ENCODE measurements at regions not wholly inside any gene's neighbourhood (a gene's known extent, or its start where the extent isn't known, plus 50 kb on each side); places are given as distances from the start of the nearest gene placed in this dataset.

- no peak overlapping the region for H3K9ac ChIP-seq (ENCODE audit: control insufficient read depth, extremely low read depth, insufficient read depth, low read length)
- no peak overlapping the region for H3K4me3 ChIP-seq (ENCODE audit: control insufficient read depth in 2 of 3, extremely low read depth in 1 of 3, insufficient read depth in 2 of 3, low read depth in 1 of 3, low read length in 3 of 3)
- H4K20me1 ChIP-seq (ENCODE audit: control insufficient read depth, extremely low read depth, insufficient read depth, low read length) = no peaks in the 10 kb centered on the region
- H3K9me3 ChIP-seq (ENCODE audit: control insufficient read depth, low read depth, low read length) = no peaks in the 10 kb centered on the region
- no peak for DNase-seq (ENCODE audit: low read depth, low spot score)
- H3K36me3 ChIP-seq (ENCODE audit: control insufficient read depth in 2 of 2, extremely low read depth in 1 of 2, insufficient read depth in 2 of 2, low read length in 2 of 2) = no peaks in the 10 kb centered on the region
- no peak overlapping the region for H3K4me2 ChIP-seq (ENCODE audit: control insufficient read depth, extremely low read depth, insufficient read depth, low read depth, low read length)
- dilution Hi-C loops (cut with MboI; ENCODE audit: extremely low pct_ligation_motif_present, low sequenced_read_pairs) = no loop called here
- H3K27me3 ChIP-seq (ENCODE audit: control insufficient read depth, extremely low read depth, insufficient read depth, low read length) = no peaks in the 10 kb centered on the region
- TF ChIP-seq EZH2 (IDR thresholded peaks at IDR 0.05; ENCODE audit: low read length) (no peak), CTCF (optimal IDR thresholded peaks at IDR 0.05 in 1 of 3, IDR thresholded peaks at IDR 0.05 in 1 of 3, conservative IDR thresholded peaks at IDR 0.05 in 1 of 3; ENCODE audit: extremely low read depth in 1 of 3, insufficient read depth in 2 of 3, low read length in 3 of 3) (no peak)
- H3K9me1 ChIP-seq (ENCODE audit: control insufficient read depth, extremely low read depth, insufficient read depth, low read length) = no peaks in the 10 kb centered on the region
- no peak for FAIRE-seq
- no peaks in the 10 kb centered on the region for H3K79me2 ChIP-seq (ENCODE audit: control insufficient read depth, insufficient read depth, low read length)
- H3K27ac ChIP-seq (ENCODE audit: control insufficient read depth, insufficient read depth, low read length) = no peak overlapping the region
- H3K4me1 ChIP-seq (ENCODE audit: control insufficient read depth, extremely low read depth, insufficient read depth, low read length) = no peaks in the 10 kb centered on the region
- H2AFZ ChIP-seq (ENCODE audit: control insufficient read depth, low read length) = no peak overlapping the region
These were observed 144.5 kb downstream of the NTMT2 start for GRCh38 chr1:170290276-170290675.

- Histone ChIP-seq H3K9me3 (ENCODE audit: control insufficient read depth, low read depth, low read length) (no peaks in the 10 kb centered on the region), H3K9ac (ENCODE audit: control insufficient read depth, extremely low read depth, insufficient read depth, low read length) (no peak overlapping the region), H3K4me3 (ENCODE audit: control insufficient read depth in 2 of 3, extremely low read depth in 1 of 3, insufficient read depth in 2 of 3, low read depth in 1 of 3, low read length in 3 of 3) (no peak overlapping the region), H3K27me3 (ENCODE audit: control insufficient read depth, extremely low read depth, insufficient read depth, low read length) (no peaks in the 10 kb centered on the region), H4K20me1 (ENCODE audit: control insufficient read depth, extremely low read depth, insufficient read depth, low read length) (no peaks in the 10 kb centered on the region), H3K4me1 (ENCODE audit: control insufficient read depth, extremely low read depth, insufficient read depth, low read length) (no peaks in the 10 kb centered on the region), H3K4me2 (ENCODE audit: control insufficient read depth, extremely low read depth, insufficient read depth, low read depth, low read length) (no peak overlapping the region), H2AFZ (ENCODE audit: control insufficient read depth, low read length) (no peak overlapping the region), H3K9me1 (ENCODE audit: control insufficient read depth, extremely low read depth, insufficient read depth, low read length) (no peaks in the 10 kb centered on the region), H3K27ac (ENCODE audit: control insufficient read depth, insufficient read depth, low read length) (no peak overlapping the region), H3K79me2 (ENCODE audit: control insufficient read depth, insufficient read depth, low read length) (no peaks in the 10 kb centered on the region), H3K36me3 (ENCODE audit: control insufficient read depth in 2 of 2, extremely low read depth in 1 of 2, insufficient read depth in 2 of 2, low read length in 2 of 2) (no peaks in the 10 kb centered on the region)
- no peak for DNase-seq (ENCODE audit: low read depth, low spot score)
- dilution Hi-C loops (cut with MboI; ENCODE audit: extremely low pct_ligation_motif_present, low sequenced_read_pairs) = no loop called here
- FAIRE-seq = no peak
- TF ChIP-seq CTCF (optimal IDR thresholded peaks at IDR 0.05 in 1 of 3, IDR thresholded peaks at IDR 0.05 in 1 of 3, conservative IDR thresholded peaks at IDR 0.05 in 1 of 3; ENCODE audit: extremely low read depth in 1 of 3, insufficient read depth in 2 of 3, low read length in 3 of 3) (no peak), EZH2 (IDR thresholded peaks at IDR 0.05; ENCODE audit: low read length) (no peak)
These were observed 145.2 kb downstream of the NTMT2 start for GRCh38 chr1:170290991-170291390.

Measured in keratinocyte (primary cell).